ENCODE measurements at regions not wholly inside any gene's neighbourhood (a gene's known extent, or its start where the extent isn't known, plus 50 kb on each side); places are given as distances from the start of the nearest gene placed in this dataset.
"Not testable (repeated sequence)": the region's sequence is repeated elsewhere in the genome, so short reads cannot be mapped to it uniquely, and the experiment has no call there.

- Mint-ChIP-seq H3K4me3 (no peak overlapping the region), H3K27me3 (no peaks in the 10 kb centered on the region), H3K27ac (no peak overlapping the region), H3K4me1 (ENCODE audit: low read depth) (no peaks in the 10 kb centered on the region), H3K9me3 (no peaks in the 10 kb centered on the region), H3K36me3 (ENCODE audit: low read depth) (no peaks in the 10 kb centered on the region)
- intact Hi-C loops (cut with micrococcal nuclease), result no loop called here
Observed at GRCh38 chr7:82521906-82522445, 78.4 kb upstream of the CACNA2D1 start.

GRCh38 chr7:82517050-82517449, 73.5 kb upstream of the CACNA2D1 start:
- no peak overlapping the region for H3K27ac Mint-ChIP-seq
- H3K4me1 Mint-ChIP-seq (ENCODE audit: low read depth), result no peaks in the 10 kb centered on the region
- H3K36me3 Mint-ChIP-seq (ENCODE audit: low read depth), result no peaks in the 10 kb centered on the region
- no peaks in the 10 kb centered on the region for H3K27me3 Mint-ChIP-seq
- H3K9me3 Mint-ChIP-seq, result no peaks in the 10 kb centered on the region
- no peak overlapping the region for H3K4me3 Mint-ChIP-seq
- intact Hi-C loops (cut with micrococcal nuclease), result no loop called here

- Mint-ChIP-seq H3K27ac (no peak overlapping the region), H3K4me3 (no peak overlapping the region), H3K4me1 (ENCODE audit: low read depth) (no peaks in the 10 kb centered on the region), H3K36me3 (ENCODE audit: low read depth) (no peaks in the 10 kb centered on the region), H3K9me3 (no peaks in the 10 kb centered on the region), H3K27me3 (peaks cover 4% of the 10 kb centered on the region)
- intact Hi-C loops (cut with micrococcal nuclease), result no loop called here
Observed at GRCh38 chr7:82511542-82511941, 68.0 kb upstream of the CACNA2D1 start.

- no peak overlapping the region for H3K27ac Mint-ChIP-seq
Observed at GRCh38 chr7:82507976-82508677, 64.5 kb upstream of the CACNA2D1 start.

GRCh38 chr7:82507365-82507975, 63.9 kb upstream of the CACNA2D1 start:
- H3K36me3 Mint-ChIP-seq (ENCODE audit: low read depth), result no peaks in the 10 kb centered on the region
- H3K4me3 Mint-ChIP-seq, result no peak overlapping the region
- H3K9me3 Mint-ChIP-seq, result peaks cover 1% of the 10 kb centered on the region
- H3K27ac Mint-ChIP-seq, result no peak overlapping the region
- intact Hi-C loops (cut with micrococcal nuclease), result no loop called here
- H3K4me1 Mint-ChIP-seq (ENCODE audit: low read depth), result no peaks in the 10 kb centered on the region
- peaks cover 4% of the 10 kb centered on the region for H3K27me3 Mint-ChIP-seq

More at GRCh38 chr7:82507976-82508677, 64.5 kb upstream of the CACNA2D1 start:
- Mint-ChIP-seq H3K36me3 (ENCODE audit: low read depth) (no peaks in the 10 kb centered on the region), H3K4me3 (no peak overlapping the region), H3K27me3 (peaks cover 4% of the 10 kb centered on the region), H3K9me3 (no peaks in the 10 kb centered on the region), H3K4me1 (ENCODE audit: low read depth) (no peaks in the 10 kb centered on the region)
- intact Hi-C loops (cut with micrococcal nuclease), result no loop called here

- H3K27me3 Mint-ChIP-seq, result peaks cover 4% of the 10 kb centered on the region
- no peak overlapping the region for H3K4me3 Mint-ChIP-seq
- peaks cover 9% of the 10 kb centered on the region for H3K9me3 Mint-ChIP-seq
- no peak overlapping the region for H3K27ac Mint-ChIP-seq
- no peaks in the 10 kb centered on the region for H3K4me1 Mint-ChIP-seq (ENCODE audit: low read depth)
- intact Hi-C loops (cut with micrococcal nuclease), result no loop called here
- H3K36me3 Mint-ChIP-seq (ENCODE audit: low read depth), result no peaks in the 10 kb centered on the region
Observed at GRCh38 chr7:82506702-82507101, 63.1 kb upstream of the CACNA2D1 start.

- peaks cover 14% of the 10 kb centered on the region for H3K9me3 Mint-ChIP-seq
- H3K36me3 Mint-ChIP-seq (ENCODE audit: low read depth), result no peaks in the 10 kb centered on the region
- no peak overlapping the region for H3K4me3 Mint-ChIP-seq
- no peaks in the 10 kb centered on the region for H3K4me1 Mint-ChIP-seq (ENCODE audit: low read depth)
- H3K27ac Mint-ChIP-seq, result no peak overlapping the region
- intact Hi-C loops (cut with micrococcal nuclease), result no loop called here
- peaks cover 4% of the 10 kb centered on the region for H3K27me3 Mint-ChIP-seq
Observed at GRCh38 chr7:82506208-82506607, 62.6 kb upstream of the CACNA2D1 start.

- H3K36me3 Mint-ChIP-seq (ENCODE audit: low read depth), result no peaks in the 10 kb centered on the region
- no peak overlapping the region for H3K4me3 Mint-ChIP-seq
- H3K9me3 Mint-ChIP-seq, result peaks cover 23% of the 10 kb centered on the region
- H3K27me3 Mint-ChIP-seq, result no peaks in the 10 kb centered on the region
- H3K4me1 Mint-ChIP-seq (ENCODE audit: low read depth), result no peaks in the 10 kb centered on the region
- intact Hi-C loops (cut with micrococcal nuclease), result no loop called here
- H3K27ac Mint-ChIP-seq, result no peak overlapping the region
Observed at GRCh38 chr7:82501346-82501745, 57.8 kb upstream of the CACNA2D1 start.

GRCh38 chr7:82499546-82499945, 56.0 kb upstream of the CACNA2D1 start:
- H3K4me3 Mint-ChIP-seq; H3K36me3 Mint-ChIP-seq (ENCODE audit: low read depth); H3K27me3 Mint-ChIP-seq; H3K27ac Mint-ChIP-seq; intact Hi-C loops (cut with micrococcal nuclease); H3K4me1 Mint-ChIP-seq (ENCODE audit: low read depth): not testable (repeated sequence)
- peaks cover 23% of the 10 kb centered on the region for H3K9me3 Mint-ChIP-seq

GRCh38 chr7:82494420-82494819, 50.8 kb upstream of the CACNA2D1 start:
- intact Hi-C loops (cut with micrococcal nuclease), result no loop called here
- H3K27me3 Mint-ChIP-seq, result no peaks in the 10 kb centered on the region
- no peaks in the 10 kb centered on the region for H3K36me3 Mint-ChIP-seq (ENCODE audit: low read depth)
- no peaks in the 10 kb centered on the region for H3K9me3 Mint-ChIP-seq
- H3K27ac Mint-ChIP-seq, result no peak overlapping the region
- H3K4me1 Mint-ChIP-seq (ENCODE audit: low read depth), result no peaks in the 10 kb centered on the region
- no peak overlapping the region for H3K4me3 Mint-ChIP-seq

Data from dendritic cell treated with granulocyte-macrophage colony-stimulating factor and Interleukin-4, amounts not matched to agents 40 ng/mL and 50 ng/mL, for 4 days (primary cell).